Type B pancreatic cell (in vitro differentiated cells): ENCODE measurements at regions not wholly inside any gene's neighbourhood (a gene's known extent, or its start where the extent isn't known, plus 50 kb on each side); places are given as distances from the start of the nearest gene placed in this dataset.
"Not testable (repeated sequence)": the region's sequence is repeated elsewhere in the genome, so short reads cannot be mapped to it uniquely, and the experiment has no call there.

Source experiments
- DNase-seq: peaks from one replicate; pipeline ENCODE4 v3.0.0; 2021; ENCODE audit warnings: mixed read lengths; ENCODE audit not compliant: unreplicated experiment; ENCODE audit errors: extremely low spot score
- H3K27ac Mint-ChIP-seq: 2 replicates; pipeline ENCODE4 v1.8.0; 2021; ENCODE audit warnings: mild to moderate bottlenecking, mixed read lengths
- H3K27me3 Mint-ChIP-seq: 2 replicates; pipeline ENCODE4 v1.8.0; 2021; ENCODE audit warnings: mixed read lengths
- H3K36me3 Mint-ChIP-seq: 2 replicates; pipeline ENCODE4 v1.8.0; 2021; ENCODE audit warnings: mixed read lengths
- H3K4me1 Mint-ChIP-seq: one replicate; pipeline ENCODE4 v1.8.0; 2021; ENCODE audit warnings: mixed read lengths; ENCODE audit not compliant: unreplicated experiment
- H3K4me3 Mint-ChIP-seq: 2 replicates; pipeline ENCODE4 v1.8.0; 2021; ENCODE audit warnings: mild to moderate bottlenecking, mixed read lengths
- H3K9me3 Mint-ChIP-seq: 2 replicates; pipeline ENCODE4 v1.8.0; 2021; ENCODE audit warnings: mixed read lengths
- TF ChIP-seq, protein P1 (sequence below): fragments of 200-600 bp; sonication (generic); conservative IDR thresholded peaks from 2 replicates; pipeline ENCODE4 v1.5.0; 2021; ENCODE audit warnings: antibody characterized with exemption, mild to moderate bottlenecking

DNA sequence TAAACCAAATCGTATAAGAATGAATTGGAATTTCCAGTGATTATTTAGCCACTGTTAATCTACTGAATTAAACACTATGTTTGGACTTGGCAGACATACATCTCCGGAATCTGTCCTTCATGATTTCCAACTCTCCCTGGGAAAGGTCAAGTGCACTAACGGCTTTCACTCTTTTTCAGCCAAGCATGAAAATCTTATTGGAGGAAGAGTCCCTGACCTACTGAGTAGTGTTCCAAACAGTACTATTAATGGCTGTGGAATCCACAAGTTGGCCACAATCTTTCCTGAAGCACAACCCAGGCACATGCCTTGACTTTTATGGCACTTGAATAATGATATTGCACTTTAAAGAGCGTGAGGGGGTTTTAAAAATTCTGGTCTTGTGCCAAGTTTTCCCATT lies 318.9 kb upstream of the RND3 start:
- H3K9me3 Mint-ChIP-seq, result peaks cover 4% of the 10 kb centered on the region
- no peaks in the 10 kb centered on the region for H3K27me3 Mint-ChIP-seq
- H3K4me1 Mint-ChIP-seq, result peaks cover 9% of the 10 kb centered on the region
- TF ChIP-seq, protein P1, sequence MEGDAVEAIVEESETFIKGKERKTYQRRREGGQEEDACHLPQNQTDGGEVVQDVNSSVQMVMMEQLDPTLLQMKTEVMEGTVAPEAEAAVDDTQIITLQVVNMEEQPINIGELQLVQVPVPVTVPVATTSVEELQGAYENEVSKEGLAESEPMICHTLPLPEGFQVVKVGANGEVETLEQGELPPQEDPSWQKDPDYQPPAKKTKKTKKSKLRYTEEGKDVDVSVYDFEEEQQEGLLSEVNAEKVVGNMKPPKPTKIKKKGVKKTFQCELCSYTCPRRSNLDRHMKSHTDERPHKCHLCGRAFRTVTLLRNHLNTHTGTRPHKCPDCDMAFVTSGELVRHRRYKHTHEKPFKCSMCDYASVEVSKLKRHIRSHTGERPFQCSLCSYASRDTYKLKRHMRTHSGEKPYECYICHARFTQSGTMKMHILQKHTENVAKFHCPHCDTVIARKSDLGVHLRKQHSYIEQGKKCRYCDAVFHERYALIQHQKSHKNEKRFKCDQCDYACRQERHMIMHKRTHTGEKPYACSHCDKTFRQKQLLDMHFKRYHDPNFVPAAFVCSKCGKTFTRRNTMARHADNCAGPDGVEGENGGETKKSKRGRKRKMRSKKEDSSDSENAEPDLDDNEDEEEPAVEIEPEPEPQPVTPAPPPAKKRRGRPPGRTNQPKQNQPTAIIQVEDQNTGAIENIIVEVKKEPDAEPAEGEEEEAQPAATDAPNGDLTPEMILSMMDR, result no peak
- H3K4me3 Mint-ChIP-seq, result no peak overlapping the region
- no peaks in the 10 kb centered on the region for H3K36me3 Mint-ChIP-seq
- no peak overlapping the region for H3K27ac Mint-ChIP-seq
- DNase-seq, result no peak

DNA sequence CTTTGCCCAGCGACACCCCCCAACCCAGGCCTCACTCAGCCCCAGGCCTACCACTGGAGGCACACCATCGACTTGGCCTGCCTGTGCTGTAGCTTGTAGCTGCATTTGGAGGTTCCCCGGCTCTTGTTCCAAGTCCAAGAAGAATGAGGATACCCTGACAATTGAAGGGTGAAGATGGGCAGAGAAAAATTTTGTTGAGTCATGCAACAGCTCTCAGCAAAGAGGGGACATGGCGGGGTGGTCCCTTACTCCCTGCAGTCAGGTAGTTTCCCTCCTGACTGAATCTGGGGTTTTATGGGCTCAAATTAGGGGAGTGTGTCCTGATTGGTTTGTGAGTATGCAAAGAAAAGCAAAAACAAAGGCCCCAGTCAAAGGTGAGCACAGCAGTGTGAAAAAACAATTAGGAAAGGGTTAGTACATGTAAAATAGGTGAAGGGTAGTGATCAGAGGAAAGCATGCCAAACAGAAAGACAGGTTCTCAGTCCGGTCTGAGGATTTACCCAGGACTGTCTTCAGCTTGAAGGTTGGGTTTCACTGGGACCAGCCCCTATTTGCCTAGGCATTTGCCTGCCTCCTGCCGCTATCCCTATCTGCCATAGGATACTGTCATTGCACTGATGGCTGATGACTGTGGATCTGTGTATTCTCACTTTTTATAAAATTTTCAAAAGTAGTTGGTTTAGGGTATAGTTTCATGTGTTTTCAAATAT lies 316.4 kb upstream of the RND3 start:
- Mint-ChIP-seq H3K27ac (no peak overlapping the region), H3K4me3 (no peak overlapping the region), H3K36me3 (no peaks in the 10 kb centered on the region), H3K4me1 (peaks cover under 1% of the 10 kb centered on the region), H3K9me3 (peaks cover 4% of the 10 kb centered on the region), H3K27me3 (no peaks in the 10 kb centered on the region)
- TF ChIP-seq, protein P1, result no peak
- DNase-seq, result no peak

DNA sequence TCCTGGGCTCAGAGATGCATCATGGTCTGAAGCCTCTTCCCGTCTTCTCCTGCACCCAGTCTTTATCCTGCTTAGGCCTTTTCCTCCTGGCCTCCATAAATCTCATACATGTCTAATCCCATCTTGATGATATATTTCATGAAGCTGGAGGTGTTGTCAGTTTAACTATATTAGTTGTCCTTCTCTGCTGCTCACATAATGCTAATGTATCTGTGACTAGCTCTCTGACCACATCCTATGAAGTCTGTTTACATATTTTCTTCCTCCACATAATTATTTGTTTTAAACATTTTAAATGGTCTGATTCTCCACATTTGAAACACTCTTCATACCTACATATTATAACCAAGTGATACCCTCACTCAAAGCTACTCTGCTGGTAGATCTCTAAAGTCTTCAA lies 315.2 kb upstream of the RND3 start:
- Mint-ChIP-seq H3K36me3 (no peaks in the 10 kb centered on the region), H3K9me3 (peaks cover 4% of the 10 kb centered on the region), H3K27ac (no peak overlapping the region), H3K4me1 (no peaks in the 10 kb centered on the region), H3K4me3 (no peak overlapping the region), H3K27me3 (no peaks in the 10 kb centered on the region)
- TF ChIP-seq, protein P1, result no peak
- DNase-seq, result no peak

DNA sequence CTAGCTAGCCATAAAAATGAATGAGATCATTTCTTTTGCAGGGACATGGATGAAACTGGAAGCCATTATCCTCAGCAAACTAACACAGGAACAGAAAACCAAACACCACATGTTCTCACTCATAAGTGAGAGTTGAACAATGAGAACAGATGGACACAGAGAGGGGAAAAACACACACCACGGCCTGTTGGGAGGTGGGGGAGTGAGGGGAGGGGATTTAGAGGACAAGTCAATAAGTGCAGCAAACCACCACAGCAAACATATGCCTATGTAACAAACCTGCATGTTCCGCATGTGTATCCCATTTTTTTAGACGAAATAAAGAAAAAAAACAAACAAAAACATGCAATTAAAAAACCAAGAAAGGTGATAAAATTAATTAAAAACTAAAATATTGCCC lies 308.8 kb upstream of the RND3 start:
- H3K27ac Mint-ChIP-seq, H3K27me3 Mint-ChIP-seq, H3K36me3 Mint-ChIP-seq, DNase-seq, H3K4me3 Mint-ChIP-seq, H3K9me3 Mint-ChIP-seq, H3K4me1 Mint-ChIP-seq: not testable (repeated sequence)

DNA sequence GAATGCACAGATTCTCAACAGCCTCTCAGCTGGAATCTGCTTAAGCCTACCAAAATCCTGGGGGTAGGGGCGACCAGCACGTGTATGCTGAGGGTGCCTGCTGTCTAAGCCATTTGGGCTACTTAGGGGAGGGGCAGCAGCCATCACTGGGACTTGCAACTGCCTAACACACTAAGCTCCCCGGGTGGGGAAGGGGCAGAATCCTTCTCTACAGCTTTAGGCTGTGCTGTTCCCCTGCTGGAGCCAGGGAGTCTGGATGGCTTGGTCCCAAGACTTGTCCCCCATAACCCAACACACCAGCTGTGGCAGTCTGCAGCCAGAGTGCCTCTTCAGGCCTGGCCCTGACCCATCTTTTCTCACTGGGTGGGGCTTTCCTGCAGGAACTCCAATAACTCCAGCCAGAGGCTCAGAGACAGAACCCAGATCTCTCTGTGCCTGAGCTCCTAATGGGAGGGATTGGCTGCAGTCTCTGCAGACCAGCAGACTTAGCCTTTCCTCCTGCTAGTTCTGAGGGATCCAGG lies 305.4 kb upstream of the RND3 start:
- H3K4me3 Mint-ChIP-seq, result no peak overlapping the region
- no peaks in the 10 kb centered on the region for H3K9me3 Mint-ChIP-seq
- no peaks in the 10 kb centered on the region for H3K36me3 Mint-ChIP-seq
- no peak overlapping the region for H3K27ac Mint-ChIP-seq
- H3K27me3 Mint-ChIP-seq, result no peaks in the 10 kb centered on the region
- no peak for DNase-seq
- TF ChIP-seq, protein P1, result no peak
- no peaks in the 10 kb centered on the region for H3K4me1 Mint-ChIP-seq

DNA sequence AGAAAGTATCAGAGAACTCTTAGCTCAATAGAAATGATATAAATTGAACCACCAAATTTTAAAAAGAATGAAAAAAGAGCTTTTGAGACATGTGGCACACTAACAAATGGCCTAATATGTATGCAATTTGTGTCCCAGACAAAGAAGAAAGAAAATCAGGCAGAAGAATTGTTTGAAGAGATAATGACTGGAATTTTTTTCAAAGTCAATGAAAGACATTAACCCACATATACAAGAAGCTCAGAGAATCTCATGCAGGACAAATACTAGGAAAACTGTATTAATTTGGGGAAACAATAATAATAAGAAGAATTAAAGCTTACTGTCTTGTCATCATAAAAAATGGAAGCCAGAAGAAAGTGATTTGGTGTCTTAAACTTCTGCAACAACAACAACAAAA lies 304.1 kb upstream of the RND3 start:
- TF ChIP-seq, protein P1, result no peak
- Mint-ChIP-seq H3K36me3 (no peaks in the 10 kb centered on the region), H3K27me3 (no peaks in the 10 kb centered on the region), H3K27ac (no peak overlapping the region), H3K4me3 (no peak overlapping the region), H3K4me1 (no peaks in the 10 kb centered on the region), H3K9me3 (no peaks in the 10 kb centered on the region)
- no peak for DNase-seq
